Osteoblast (primary cell): ENCODE measurements at regions not wholly inside any gene's neighbourhood (a gene's known extent, or its start where the extent isn't known, plus 50 kb on each side); places are given as distances from the start of the nearest gene placed in this dataset.
A peak's percentile ranks its signal among the peaks of the same experiment; 100 is the strongest.

Experiments
- DNase-seq: peaks from one replicate; pipeline ENCODE4 v3.0.0; 2011; ENCODE audit warnings: low spot score, mixed read lengths; ENCODE audit not compliant: insufficient read length; ENCODE audit errors: missing footprints
- H2AFZ ChIP-seq: 2 replicates; pipeline ENCODE4 v1.6.0; 2011; ENCODE audit warnings: mild to moderate bottlenecking, low read length
- H3K27ac ChIP-seq: 2 replicates; pipeline ENCODE4 v1.5.1; 2011; ENCODE audit warnings: mild to moderate bottlenecking, low read depth, low read length, moderate library complexity
- H3K27me3 ChIP-seq: 2 replicates; pipeline ENCODE4 v1.6.0; 2012; ENCODE audit warnings: mild to moderate bottlenecking, control low read depth, inconsistent platforms, low read length, moderate library complexity; ENCODE audit not compliant: insufficient read depth
- H3K36me3 ChIP-seq: 2 replicates; pipeline ENCODE4 v1.5.1; 2011; ENCODE audit warnings: mild to moderate bottlenecking, low read length, control low read depth, moderate library complexity; ENCODE audit not compliant: insufficient read depth
- H3K4me1 ChIP-seq: 2 replicates; pipeline ENCODE4 v1.5.1; 2011; ENCODE audit warnings: mild to moderate bottlenecking, low read length, control low read depth, moderate library complexity; ENCODE audit not compliant: insufficient read depth
- H3K4me2 ChIP-seq: 2 replicates; pipeline ENCODE4 v1.6.0; 2011; ENCODE audit warnings: mild to moderate bottlenecking, low read length; ENCODE audit not compliant: insufficient read depth
- H3K4me3 ChIP-seq: fragments of 200-600 bp; sonication (generic); 3 replicates; pipeline ENCODE4 v1.5.1; 2012; ENCODE audit warnings: mild to moderate bottlenecking, low read length, inconsistent platforms; ENCODE audit not compliant: insufficient read depth
- H3K79me2 ChIP-seq: 2 replicates; pipeline ENCODE4 v1.6.0; 2012; ENCODE audit warnings: mild to moderate bottlenecking, low read length, control low read depth, inconsistent platforms; ENCODE audit not compliant: insufficient read depth
- H3K9me3 ChIP-seq: 2 replicates; pipeline ENCODE4 v1.5.1; 2011; ENCODE audit warnings: low read depth, low read length, control low read depth
- H4K20me1 ChIP-seq: 2 replicates; pipeline ENCODE4 v1.6.0; 2012; ENCODE audit warnings: mild to moderate bottlenecking, low read length, control low read depth; ENCODE audit not compliant: insufficient read depth
- TF ChIP-seq, protein P1 (sequence below): IDR thresholded peaks from 2 replicates; pipeline ENCODE4 v1.5.1; 2011; ENCODE audit warnings: mild to moderate bottlenecking, low read depth, low read length, moderate library complexity; ENCODE audit errors: extremely low read depth

- Histone ChIP-seq H3K79me2 (no peaks in the 10 kb centered on the region), H4K20me1 (no peaks in the 10 kb centered on the region), H3K36me3 (no peaks in the 10 kb centered on the region), H3K4me2 (no peak overlapping the region), H2AFZ (no peak overlapping the region), H3K4me3 (no peak overlapping the region), H3K27ac (no peak overlapping the region), H3K27me3 (no peaks in the 10 kb centered on the region), H3K4me1 (peaks cover 15% of the 10 kb centered on the region), H3K9me3 (no peaks in the 10 kb centered on the region)
- TF ChIP-seq, protein P1, sequence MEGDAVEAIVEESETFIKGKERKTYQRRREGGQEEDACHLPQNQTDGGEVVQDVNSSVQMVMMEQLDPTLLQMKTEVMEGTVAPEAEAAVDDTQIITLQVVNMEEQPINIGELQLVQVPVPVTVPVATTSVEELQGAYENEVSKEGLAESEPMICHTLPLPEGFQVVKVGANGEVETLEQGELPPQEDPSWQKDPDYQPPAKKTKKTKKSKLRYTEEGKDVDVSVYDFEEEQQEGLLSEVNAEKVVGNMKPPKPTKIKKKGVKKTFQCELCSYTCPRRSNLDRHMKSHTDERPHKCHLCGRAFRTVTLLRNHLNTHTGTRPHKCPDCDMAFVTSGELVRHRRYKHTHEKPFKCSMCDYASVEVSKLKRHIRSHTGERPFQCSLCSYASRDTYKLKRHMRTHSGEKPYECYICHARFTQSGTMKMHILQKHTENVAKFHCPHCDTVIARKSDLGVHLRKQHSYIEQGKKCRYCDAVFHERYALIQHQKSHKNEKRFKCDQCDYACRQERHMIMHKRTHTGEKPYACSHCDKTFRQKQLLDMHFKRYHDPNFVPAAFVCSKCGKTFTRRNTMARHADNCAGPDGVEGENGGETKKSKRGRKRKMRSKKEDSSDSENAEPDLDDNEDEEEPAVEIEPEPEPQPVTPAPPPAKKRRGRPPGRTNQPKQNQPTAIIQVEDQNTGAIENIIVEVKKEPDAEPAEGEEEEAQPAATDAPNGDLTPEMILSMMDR, result no peak
- no peak for DNase-seq
Measured at GRCh38 chr1:218939095-218939494, 234.6 kb upstream of the LYPLAL1 start.

DNA sequence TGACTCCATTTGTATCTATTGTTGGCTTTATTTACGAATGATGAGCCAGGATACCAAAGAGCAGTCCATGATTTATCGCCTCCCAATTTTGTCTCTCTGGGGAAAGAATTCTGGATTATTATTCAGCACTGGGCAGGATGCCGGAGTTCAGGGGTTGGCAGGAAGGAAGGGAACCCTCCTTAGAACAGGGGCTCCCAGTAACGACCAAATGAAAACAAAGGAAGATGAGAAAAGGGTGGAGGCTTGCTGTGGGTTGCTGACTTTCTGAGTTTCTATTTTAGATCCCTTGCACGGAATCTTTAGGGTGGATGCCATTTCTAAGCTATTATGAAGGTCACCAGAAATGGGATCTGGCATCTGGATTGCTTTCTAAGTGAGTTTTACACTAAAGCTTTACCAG, 231.2 kb upstream of the LYPLAL1 start:
- TF ChIP-seq, protein P1, result no peak
- no peaks in the 10 kb centered on the region for H3K9me3 ChIP-seq
- H2AFZ ChIP-seq, result peak overlapping the region; percentile 46
- peak overlapping the region; percentile 52 for H3K4me2 ChIP-seq
- H3K79me2 ChIP-seq, result no peaks in the 10 kb centered on the region
- no peaks in the 10 kb centered on the region for H3K27me3 ChIP-seq
- peaks cover 14% of the 10 kb centered on the region for H3K4me1 ChIP-seq
- no peaks in the 10 kb centered on the region for H3K36me3 ChIP-seq
- no peaks in the 10 kb centered on the region for H4K20me1 ChIP-seq
- H3K27ac ChIP-seq, result peak overlapping the region; percentile 53
- peak overlapping the region; percentile 20 for H3K4me3 ChIP-seq
- DNase-seq, result peak; percentile 65

- Histone ChIP-seq H4K20me1 (no peaks in the 10 kb centered on the region), H2AFZ (no peak overlapping the region), H3K36me3 (no peaks in the 10 kb centered on the region), H3K27me3 (no peaks in the 10 kb centered on the region), H3K9me3 (no peaks in the 10 kb centered on the region), H3K27ac (peak overlapping the region; percentile 53), H3K4me2 (no peak overlapping the region), H3K79me2 (no peaks in the 10 kb centered on the region), H3K4me1 (peaks cover 7% of the 10 kb centered on the region), H3K4me3 (no peak overlapping the region)
- TF ChIP-seq, protein P1, result no peak
- DNase-seq, result no peak
Measured at GRCh38 chr1:218943371-218943770, 230.3 kb upstream of the LYPLAL1 start.

GRCh38 chr1:218945050-218945449, 228.6 kb upstream of the LYPLAL1 start:
- no peak for DNase-seq
- no peaks in the 10 kb centered on the region for H3K9me3 ChIP-seq
- H3K4me1 ChIP-seq, result peaks cover 4% of the 10 kb centered on the region
- no peaks in the 10 kb centered on the region for H4K20me1 ChIP-seq
- no peak overlapping the region for H2AFZ ChIP-seq
- H3K4me3 ChIP-seq, result no peak overlapping the region
- no peaks in the 10 kb centered on the region for H3K27me3 ChIP-seq
- H3K27ac ChIP-seq, result no peak overlapping the region
- H3K79me2 ChIP-seq, result no peaks in the 10 kb centered on the region
- TF ChIP-seq, protein P1, result no peak
- no peaks in the 10 kb centered on the region for H3K36me3 ChIP-seq
- no peak overlapping the region for H3K4me2 ChIP-seq
